Endothelial cell of umbilical vein (primary cell): ENCODE measurements at regions not wholly inside any gene's neighbourhood (a gene's known extent, or its start where the extent isn't known, plus 50 kb on each side); places are given as distances from the start of the nearest gene placed in this dataset.

ENCODE experiments used
- CTCF ChIP-seq, 2 donors: IDR thresholded peaks; 1 replicate in 1 of 2; 2 replicates in 1 of 2; pipeline ENCODE4 v1.5.1; 2011; ENCODE audit warnings: low read length in 2 of 2, mild to moderate bottlenecking in 2 of 2, moderate library complexity in 2 of 2, control low read depth in 1 of 2, inconsistent platforms in 1 of 2, low read depth in 1 of 2; ENCODE audit not compliant: insufficient read depth in 1 of 2; ENCODE audit errors: extremely low read depth in 1 of 2
- POLR2A ChIP-seq: IDR thresholded peaks from 2 replicates; pipeline ENCODE4 v1.6.1; 2012; ENCODE audit warnings: low read depth, mild to moderate bottlenecking, control low read depth, low read length

GRCh38 chr2:234701841-234702240 lies 205.0 kb upstream of the ARL4C start:
- no peak for TF ChIP-seq POLR2A
- no peak for TF ChIP-seq CTCF (IDR thresholded peaks at IDR 0.05; ENCODE audit: extremely low read depth in 1 of 2, insufficient read depth in 1 of 2, low read depth in 1 of 2, low read length in 2 of 2)
